Activated naive CD4-positive, alpha-beta T cell treated with anti-CD3 and anti-CD28 coated beads, Interleukin-2, amount 50 U/mL, for 72 hours (primary cell): ENCODE measurements at regions not wholly inside any gene's neighbourhood (a gene's known extent, or its start where the extent isn't known, plus 50 kb on each side); places are given as distances from the start of the nearest gene placed in this dataset.
"Not testable (repeated sequence)": the region's sequence is repeated elsewhere in the genome, so short reads cannot be mapped to it uniquely, and the experiment has no call there.

ENCODE experiments used
- ATAC-seq, 2 donors: fragments of 150-1000 bp; cut with Tn5 transposase; 2 replicates each; pipeline ENCODE4 v1.10.0; 2021; ENCODE audit warnings: mild to moderate bottlenecking in 2 of 2, moderate library complexity in 2 of 2
- DNase-seq, 2 donors: peaks; one replicate each; pipeline ENCODE4 v3.0.0; 2021 to 2022; ENCODE audit warnings: low spot score in 2 of 2
- H3K27ac Mint-ChIP-seq, 2 donors: one replicate each; pipeline ENCODE4 v1.8.0; 2022; ENCODE audit warnings: mild to moderate bottlenecking in 2 of 2, mixed read lengths in 2 of 2
- H3K36me3 Mint-ChIP-seq, 2 donors: one replicate each; pipeline ENCODE4 v1.8.0; 2022; ENCODE audit warnings: mixed read lengths in 2 of 2
- H3K9me3 Mint-ChIP-seq, 2 donors: one replicate each; pipeline ENCODE4 v1.8.0; 2022; ENCODE audit warnings: mixed read lengths in 2 of 2

DNA sequence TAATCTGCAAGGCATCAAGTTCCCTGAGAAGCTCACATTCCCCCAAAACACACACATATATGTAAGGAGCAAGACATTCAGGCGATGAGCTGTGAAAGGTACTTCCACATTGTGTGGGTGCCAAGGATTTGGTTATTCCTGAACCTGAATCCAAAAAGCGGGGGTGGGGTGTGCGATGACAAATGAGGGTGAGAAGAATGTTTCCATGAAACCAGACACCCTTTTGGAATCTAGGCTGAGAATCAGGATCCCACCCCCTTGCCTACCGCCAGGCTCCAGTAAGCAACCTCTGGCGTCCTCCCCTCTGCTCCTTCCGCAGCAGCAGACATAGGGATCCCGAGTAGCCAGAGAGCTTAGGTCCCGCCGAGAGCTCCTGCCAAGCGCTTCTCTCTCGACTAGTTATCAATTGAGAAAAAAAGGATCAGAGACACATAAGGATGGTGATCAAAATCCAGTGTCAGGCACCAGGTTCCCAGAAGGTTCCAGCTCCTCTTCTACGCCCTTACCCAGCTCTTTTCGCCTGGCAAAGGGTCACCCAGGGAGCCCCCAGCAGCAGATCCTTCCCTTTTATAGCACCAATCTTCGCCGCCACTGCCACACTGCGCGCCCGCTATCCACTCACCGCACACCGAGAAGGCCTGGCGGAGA is 191.1 kb downstream of the USP22 start:
- not testable (repeated sequence) for H3K27ac Mint-ChIP-seq, H3K36me3 Mint-ChIP-seq, H3K9me3 Mint-ChIP-seq, DNase-seq
- peak in 1 of 2 donors; percentile 50 for ATAC-seq

- ATAC-seq: peak; percentile 26 to 75
- H3K9me3 Mint-ChIP-seq: no peaks in the 10 kb centered on the region
- DNase-seq: peak in 1 of 2 donors; percentile 19
- H3K36me3 Mint-ChIP-seq: no peaks in the 10 kb centered on the region
- H3K27ac Mint-ChIP-seq: no peak overlapping the region
These were observed 190.4 kb downstream of the USP22 start for GRCh38 chr17:20852239-20852989.

- no peaks in the 10 kb centered on the region for H3K36me3 Mint-ChIP-seq
- H3K9me3 Mint-ChIP-seq: no peaks in the 10 kb centered on the region
- no peak overlapping the region for H3K27ac Mint-ChIP-seq
- ATAC-seq (no peak), DNase-seq (no peak)
These were observed 189.8 kb downstream of the USP22 start for GRCh38 chr17:20852990-20853370.

DNA sequence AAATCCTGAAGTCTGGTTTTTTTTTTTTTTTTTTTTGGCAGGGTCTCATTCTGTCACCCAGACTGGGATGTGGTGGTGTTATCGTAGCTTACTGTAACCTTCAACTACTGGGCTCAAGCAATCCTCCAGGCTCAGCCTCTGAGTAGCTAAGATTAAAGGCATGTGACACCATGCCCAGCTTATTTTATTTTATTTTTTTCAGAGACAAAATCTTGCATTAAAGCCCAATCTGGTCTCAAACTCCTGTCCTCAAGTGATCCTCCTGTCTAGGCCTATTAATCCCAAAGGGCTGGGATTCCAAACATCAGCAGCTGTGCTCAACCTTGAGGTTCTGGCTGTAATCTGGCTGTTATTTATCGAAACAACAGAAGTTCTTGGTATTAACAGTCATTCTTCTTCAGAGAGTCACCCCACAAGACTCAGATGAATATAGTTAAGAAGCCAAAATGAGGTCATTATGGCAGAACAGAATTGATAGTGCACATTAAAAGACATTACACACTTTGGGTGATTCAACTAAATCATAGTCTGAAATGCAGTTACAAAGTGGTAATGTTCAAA is 186.8 kb downstream of the USP22 start:
- not testable (repeated sequence) for H3K9me3 Mint-ChIP-seq, ATAC-seq, DNase-seq, H3K36me3 Mint-ChIP-seq, H3K27ac Mint-ChIP-seq

DNA sequence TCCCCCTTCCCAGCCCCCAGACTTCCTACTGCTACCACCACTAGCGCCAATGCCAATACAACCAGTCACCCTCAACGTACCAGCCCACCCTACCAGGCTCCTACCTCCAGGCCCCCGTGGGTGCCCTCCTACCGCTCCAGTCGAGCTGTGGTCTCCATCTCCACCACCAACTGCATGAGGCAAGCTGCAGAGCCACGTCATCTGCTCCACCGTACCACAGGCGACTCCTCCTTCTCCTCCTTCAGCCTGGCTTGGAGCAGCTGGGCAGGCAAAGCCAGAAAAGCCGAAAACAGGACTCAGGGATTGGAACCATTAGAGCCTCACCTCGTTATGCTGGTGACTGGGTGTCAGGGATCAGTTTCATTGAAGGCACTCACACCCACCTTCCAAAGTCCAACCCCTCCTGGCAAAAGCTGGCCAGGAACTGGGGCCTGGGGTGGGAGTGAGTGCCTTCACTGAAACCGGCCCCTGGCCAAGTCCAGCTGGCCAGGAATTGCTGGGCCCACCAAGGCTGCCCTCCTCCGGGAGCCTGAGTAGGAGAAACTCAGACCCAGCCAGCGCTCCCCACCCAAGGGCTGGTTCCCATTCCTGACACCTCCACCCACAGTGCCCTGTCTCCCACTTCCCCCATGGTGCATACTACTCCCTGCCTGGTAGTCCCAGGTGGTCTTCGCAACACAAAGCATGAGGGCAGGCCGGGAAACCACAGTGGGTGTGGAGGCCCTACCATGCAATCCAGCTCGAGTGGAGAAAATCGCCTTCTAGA is 176.2 kb downstream of the USP22 start:
- H3K36me3 Mint-ChIP-seq, H3K27ac Mint-ChIP-seq, ATAC-seq, DNase-seq, H3K9me3 Mint-ChIP-seq: not testable (repeated sequence)

DNA sequence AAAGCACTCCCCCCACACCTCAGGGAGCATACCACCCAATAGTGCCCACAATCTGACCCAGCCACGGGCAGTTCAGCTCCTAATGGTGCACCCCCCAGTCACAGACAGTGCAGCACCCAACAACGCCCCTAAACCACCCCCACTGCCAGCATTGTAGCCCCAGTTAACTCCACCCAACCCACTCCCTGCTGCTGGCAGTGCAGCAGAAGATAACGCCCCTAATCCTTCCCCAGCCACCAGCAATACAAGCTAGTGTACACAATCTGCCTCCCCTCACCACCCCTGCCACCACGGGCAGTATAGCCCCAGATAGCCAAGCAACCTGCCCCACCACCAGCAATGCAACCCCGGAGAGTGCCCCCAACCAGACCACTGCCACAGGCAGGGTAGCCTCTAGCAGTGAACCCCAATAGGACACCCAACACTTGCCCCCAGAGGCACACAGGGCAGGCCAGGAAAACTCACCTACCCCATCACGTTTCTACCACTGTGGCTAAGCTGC is 175.3 kb downstream of the USP22 start:
- not testable (repeated sequence) for H3K9me3 Mint-ChIP-seq, ATAC-seq, DNase-seq, H3K36me3 Mint-ChIP-seq
- peak overlapping the region in 1 of 2 donors; percentile 29 for H3K27ac Mint-ChIP-seq

DNA sequence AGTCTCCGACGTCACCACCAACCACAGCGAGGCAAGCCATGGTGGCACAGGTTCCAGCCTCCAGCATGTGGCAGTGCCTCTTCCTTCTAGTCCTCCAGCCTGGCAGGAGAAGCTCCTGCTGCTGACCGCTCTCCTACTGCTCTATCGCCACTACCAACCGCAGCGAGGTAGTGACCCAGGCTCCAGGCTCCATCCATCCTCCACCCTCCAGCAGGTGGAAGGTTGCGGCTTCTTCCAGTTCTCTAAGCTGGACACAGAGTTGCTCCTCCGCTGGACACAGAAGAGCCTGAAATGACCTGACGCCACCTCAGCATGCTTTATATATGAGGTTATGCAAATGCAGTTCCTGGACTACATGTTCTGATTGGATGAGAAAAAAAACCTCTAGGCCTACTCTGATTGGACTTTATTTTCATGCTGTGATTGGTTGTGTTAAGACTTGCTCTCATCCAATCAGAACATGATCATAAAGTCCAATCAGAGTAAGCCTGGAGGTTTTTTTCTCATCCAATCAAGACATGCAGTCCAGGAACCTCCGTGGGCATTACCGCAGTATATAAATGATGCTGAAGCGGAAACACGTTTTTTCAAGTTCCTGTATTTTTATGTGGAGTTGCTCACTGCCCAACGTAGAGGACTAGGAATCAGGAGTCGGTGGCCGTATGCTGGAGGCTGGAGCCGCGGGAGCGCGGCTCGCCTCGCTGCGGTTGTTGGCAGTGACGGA is 174.7 kb downstream of the USP22 start:
- not testable (repeated sequence) for ATAC-seq

GRCh38 chr17:20868662-20869007 is 174.2 kb downstream of the USP22 start:
- not testable (repeated sequence) for H3K27ac Mint-ChIP-seq, DNase-seq, ATAC-seq, H3K36me3 Mint-ChIP-seq, H3K9me3 Mint-ChIP-seq

More for the DNA sequence above, 174.7 kb downstream of the USP22 start:
- H3K9me3 Mint-ChIP-seq, DNase-seq, H3K36me3 Mint-ChIP-seq, H3K27ac Mint-ChIP-seq: not testable (repeated sequence)

DNA sequence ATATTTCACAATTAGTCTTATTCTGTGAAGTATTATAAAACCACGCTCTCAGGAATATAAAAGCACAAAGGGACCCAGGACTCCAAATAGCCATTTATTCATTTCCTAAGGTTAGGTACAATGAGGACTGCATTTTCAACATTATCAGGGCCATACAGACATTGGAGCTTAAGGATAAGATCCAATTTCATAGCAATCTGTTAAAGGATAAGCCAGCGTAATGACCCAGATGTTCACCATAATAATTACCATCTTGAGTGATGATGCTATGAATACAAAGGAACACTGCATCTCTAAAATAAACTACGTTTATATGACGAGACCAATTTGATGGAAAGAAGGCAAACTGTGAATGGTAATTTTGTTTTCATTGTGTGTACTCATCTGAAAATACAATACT is 169.6 kb downstream of the USP22 start:
- H3K27ac Mint-ChIP-seq, H3K36me3 Mint-ChIP-seq, DNase-seq, ATAC-seq, H3K9me3 Mint-ChIP-seq: not testable (repeated sequence)

GRCh38 chr17:20873688-20874328 is 169.0 kb downstream of the USP22 start:
- not testable (repeated sequence) for H3K36me3 Mint-ChIP-seq, DNase-seq, H3K9me3 Mint-ChIP-seq, ATAC-seq, H3K27ac Mint-ChIP-seq

DNA sequence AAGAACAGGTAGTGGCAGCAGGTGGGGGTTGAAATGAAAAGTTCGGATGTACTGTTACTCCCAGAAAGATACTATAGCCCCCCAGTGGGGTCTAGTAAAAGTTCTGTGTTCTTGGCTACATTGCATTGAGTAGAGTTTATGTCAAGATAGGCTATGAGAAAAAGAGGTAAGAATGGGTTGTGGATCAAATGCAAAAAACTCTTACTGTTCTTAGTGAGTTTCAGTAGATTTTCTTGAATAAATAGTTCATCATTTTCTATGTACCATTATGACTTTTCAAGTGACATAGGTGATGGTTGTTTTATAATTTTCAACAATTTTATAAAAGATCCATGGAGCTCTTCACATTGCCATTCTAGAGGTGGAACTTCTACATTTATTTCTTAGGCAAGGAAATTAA is 165.4 kb downstream of the USP22 start:
- H3K27ac Mint-ChIP-seq, DNase-seq, H3K9me3 Mint-ChIP-seq, ATAC-seq, H3K36me3 Mint-ChIP-seq: not testable (repeated sequence)

DNA sequence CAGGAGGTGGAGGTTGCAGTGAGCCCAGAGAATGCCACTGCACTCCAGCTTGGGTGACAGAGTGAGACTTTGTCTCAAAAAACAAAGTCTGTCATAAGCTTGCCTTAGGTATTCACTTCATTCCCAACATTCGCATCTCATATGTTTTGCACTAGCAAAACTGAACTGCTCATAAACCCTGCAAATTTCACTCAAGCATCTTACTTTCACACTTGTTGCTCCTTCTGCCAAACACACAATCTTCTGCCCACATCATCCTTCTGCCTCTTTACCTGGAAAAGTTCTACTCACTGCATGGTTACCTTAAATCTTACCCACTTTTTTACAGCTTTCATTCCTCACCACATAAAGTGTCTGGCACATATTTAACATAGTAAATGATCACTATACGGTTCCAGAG is 152.5 kb downstream of the USP22 start:
- no peak for DNase-seq
- Mint-ChIP-seq H3K36me3 (no peaks in the 10 kb centered on the region), H3K9me3 (no peaks in the 10 kb centered on the region), H3K27ac (no peak overlapping the region)
- no peak for ATAC-seq

- not testable (repeated sequence) for H3K27ac Mint-ChIP-seq, ATAC-seq, DNase-seq, H3K9me3 Mint-ChIP-seq, H3K36me3 Mint-ChIP-seq
These were observed 147.4 kb downstream of the USP22 start for GRCh38 chr17:20895426-20895825.

- Mint-ChIP-seq H3K27ac (no peak overlapping the region), H3K36me3 (no peaks in the 10 kb centered on the region), H3K9me3 (no peaks in the 10 kb centered on the region)
- DNase-seq: peak in 1 of 2 donors; percentile 19
- ATAC-seq: peak; percentile 44 to 48
These were observed 146.6 kb downstream of the USP22 start for GRCh38 chr17:20896153-20896649.

DNA sequence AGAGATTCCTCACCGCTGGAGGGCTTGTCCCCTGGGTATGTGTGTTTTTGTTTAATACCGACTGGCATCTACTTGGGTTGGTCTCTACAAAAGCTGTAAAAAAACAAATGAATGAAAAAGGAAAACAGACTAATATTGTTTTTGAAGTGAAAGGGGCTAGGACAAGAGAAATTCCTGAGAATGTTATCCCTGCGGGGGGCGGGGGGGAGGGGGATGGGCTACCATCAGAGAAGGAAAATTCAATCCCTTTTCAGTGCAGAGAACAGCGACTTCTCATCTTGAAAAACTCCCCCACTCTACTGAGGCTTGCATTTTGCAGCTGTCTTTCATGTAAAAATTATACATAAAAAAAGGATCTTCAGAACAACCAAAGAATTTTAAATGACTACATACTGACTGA is 144.1 kb downstream of the USP22 start:
- not testable (repeated sequence) for H3K36me3 Mint-ChIP-seq, H3K27ac Mint-ChIP-seq, ATAC-seq, H3K9me3 Mint-ChIP-seq, DNase-seq

DNA sequence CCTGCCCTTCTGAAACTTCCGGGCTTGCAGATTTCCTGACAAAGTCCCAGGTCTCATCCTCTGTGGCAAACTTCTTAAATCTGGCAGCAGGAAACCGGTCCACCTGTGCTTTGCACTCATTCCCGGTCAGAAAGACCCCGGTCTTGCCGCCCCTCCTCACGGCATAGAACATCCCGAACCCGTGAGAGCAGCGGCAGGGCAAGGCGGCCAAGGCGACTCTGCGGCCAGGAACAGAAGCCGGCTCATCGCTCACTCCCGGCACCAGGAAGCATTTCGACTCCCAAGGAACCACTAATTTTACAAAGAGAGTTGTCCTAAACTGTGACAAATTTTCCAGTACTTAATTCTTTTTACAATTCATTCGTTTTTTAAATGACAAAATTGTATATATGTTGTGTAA is 140.3 kb downstream of the USP22 start:
- DNase-seq: not testable (repeated sequence)

More for the DNA sequence above, 140.3 kb downstream of the USP22 start:
- H3K9me3 Mint-ChIP-seq, H3K27ac Mint-ChIP-seq, ATAC-seq, H3K36me3 Mint-ChIP-seq: not testable (repeated sequence)
